ENCODE measurements at regions not wholly inside any gene's neighbourhood (a gene's known extent, or its start where the extent isn't known, plus 50 kb on each side); places are given as distances from the start of the nearest gene placed in this dataset.
A peak's percentile ranks its signal among the peaks of the same experiment; 100 is the strongest.
"Not testable (repeated sequence)": the region's sequence is repeated elsewhere in the genome, so short reads cannot be mapped to it uniquely, and the experiment has no call there.

- no peak for DNase-seq
Observed at GRCh38 chr16:35754391-35755369, 2295.3 kb downstream of the TP53TG3F start.

GRCh38 chr16:35788381-35788780, 2329.0 kb downstream of the TP53TG3F start:
- no peak for DNase-seq

GRCh38 chr16:35792516-35793285, 2333.3 kb downstream of the TP53TG3F start:
- no peak for DNase-seq

- DNase-seq = no peak
Observed at GRCh38 chr16:35793601-35794000, 2334.2 kb downstream of the TP53TG3F start.

- peak; percentile 51 for DNase-seq
Observed at GRCh38 chr16:35794896-35795295, 2335.5 kb downstream of the TP53TG3F start.

- DNase-seq = peak; percentile 76
Observed at GRCh38 chr16:35795361-35796029, 2336.1 kb downstream of the TP53TG3F start.

- DNase-seq = peak; percentile 23
Observed at GRCh38 chr16:35797811-35798210, 2338.4 kb downstream of the TP53TG3F start.

GRCh38 chr16:35798885-35799426, 2339.5 kb downstream of the TP53TG3F start:
- peak; percentile 4 for DNase-seq

GRCh38 chr16:35804465-35804864, 2345.1 kb downstream of the TP53TG3F start:
- not testable (repeated sequence) for DNase-seq

GRCh38 chr16:35823342-35823741, 2363.9 kb downstream of the TP53TG3F start:
- no peak for DNase-seq

- DNase-seq = no peak
Observed at GRCh38 chr16:35841632-35842031, 2382.2 kb downstream of the TP53TG3F start.

GRCh38 chr16:35862242-35862641, 2402.8 kb downstream of the TP53TG3F start:
- DNase-seq = no peak

- DNase-seq = no peak
Observed at GRCh38 chr16:35868630-35869029, 2409.2 kb downstream of the TP53TG3F start.

- DNase-seq = no peak
Observed at GRCh38 chr16:35873472-35873871, 2414.1 kb downstream of the TP53TG3F start.

- DNase-seq = no peak
Observed at GRCh38 chr16:35881654-35882053, 2422.2 kb downstream of the TP53TG3F start.

GRCh38 chr16:35906440-35906839, 2447.0 kb downstream of the TP53TG3F start:
- DNase-seq = no peak

GRCh38 chr16:35908152-35908551, 2448.7 kb downstream of the TP53TG3F start:
- DNase-seq = no peak

GRCh38 chr16:35908942-35909341, 2449.5 kb downstream of the TP53TG3F start:
- no peak for DNase-seq

- no peak for DNase-seq
Observed at GRCh38 chr16:35909351-35909954, 2450.0 kb downstream of the TP53TG3F start.

- DNase-seq = no peak
Observed at GRCh38 chr16:35910409-35910808, 2451.0 kb downstream of the TP53TG3F start.

- no peak for DNase-seq
Observed at GRCh38 chr16:35911899-35912298, 2452.5 kb downstream of the TP53TG3F start.

- DNase-seq = no peak
Observed at GRCh38 chr16:35931722-35932121, 2472.3 kb downstream of the TP53TG3F start.

All from NCI-H748 treated with DMSO at 0.1 percent for 48 hours (cell line).